Lung microvascular endothelial cell (primary cell): ENCODE measurements at regions not wholly inside any gene's neighbourhood (a gene's known extent, or its start where the extent isn't known, plus 50 kb on each side); places are given as distances from the start of the nearest gene placed in this dataset.
"Not testable (repeated sequence)": the region's sequence is repeated elsewhere in the genome, so short reads cannot be mapped to it uniquely, and the experiment has no call there.

ENCODE experiments used
- DNase-seq, 2 donors: peaks; one replicate each; pipeline versions ENCODE4 v3.0.0 to v3.0.0-alpha.2; 2010; ENCODE audit warnings: low read depth in 2 of 2

GRCh38 chr3:193902607-193903511, 233.1 kb upstream of the HES1 start:
- DNase-seq, result no peak

- no peak for DNase-seq
Measured at GRCh38 chr3:193903512-193903817, 232.5 kb upstream of the HES1 start.

GRCh38 chr3:193903966-193904365, 232.0 kb upstream of the HES1 start:
- DNase-seq, result no peak

- DNase-seq, result no peak
Measured at GRCh38 chr3:193905541-193906396, 230.2 kb upstream of the HES1 start.

GRCh38 chr3:193906849-193907410, 229.0 kb upstream of the HES1 start:
- no peak for DNase-seq

- DNase-seq, result no peak
Measured at GRCh38 chr3:193908181-193908744, 227.7 kb upstream of the HES1 start.

- DNase-seq, result no peak
Measured at GRCh38 chr3:193909387-193909786, 226.6 kb upstream of the HES1 start.

- DNase-seq, result no peak
Measured at GRCh38 chr3:193910310-193910709, 225.6 kb upstream of the HES1 start.

GRCh38 chr3:193910886-193911738, 224.8 kb upstream of the HES1 start:
- no peak for DNase-seq

- DNase-seq, result peak; percentile 4 to 41
Measured at GRCh38 chr3:193911784-193912340, 224.1 kb upstream of the HES1 start.

GRCh38 chr3:193912621-193913178, 223.2 kb upstream of the HES1 start:
- no peak for DNase-seq

GRCh38 chr3:193914602-193915001, 221.3 kb upstream of the HES1 start:
- DNase-seq, result no peak

GRCh38 chr3:193915099-193915498, 220.8 kb upstream of the HES1 start:
- no peak for DNase-seq

GRCh38 chr3:193915613-193916012, 220.3 kb upstream of the HES1 start:
- DNase-seq, result no peak

GRCh38 chr3:193917158-193917557, 218.8 kb upstream of the HES1 start:
- DNase-seq, result no peak

GRCh38 chr3:193921465-193921864, 214.5 kb upstream of the HES1 start:
- no peak for DNase-seq

GRCh38 chr3:193922034-193922774, 213.7 kb upstream of the HES1 start:
- DNase-seq, result no peak

GRCh38 chr3:193923958-193924357, 212.0 kb upstream of the HES1 start:
- not testable (repeated sequence) for DNase-seq

- not testable (repeated sequence) for DNase-seq
Measured at GRCh38 chr3:193926071-193926470, 209.9 kb upstream of the HES1 start.
